Right lobe of liver (tissue), 4 donors: ENCODE measurements at regions not wholly inside any gene's neighbourhood (a gene's known extent, or its start where the extent isn't known, plus 50 kb on each side); places are given as distances from the start of the nearest gene placed in this dataset.

Experiments used
- POLR2A ChIP-seq: fragments of 450-650 bp; IDR thresholded peaks from one replicate; pipeline ENCODE4 v1.6.1; 2017; ENCODE audit warnings: antibody characterized with exemption, mild to moderate bottlenecking
- TF ChIP-seq, protein P1 (sequence below), 4 donors: fragments of 200-600 bp in 3 of 4; fragments of 450-650 bp in 1 of 4; IDR thresholded peaks; one replicate each; pipeline versions ENCODE4 v1.5.1 to v1.8.0; 2016 to 2022; ENCODE audit warnings: antibody characterized with exemption in 4 of 4, mild to moderate bottlenecking in 2 of 4
- donor health status: DM: no; HTN: no; CAD: no.
- donor health status: DM: no; HTN: no; CAD: no.
- donor health status: DM: no; HTN: yes; CAD: no.

DNA sequence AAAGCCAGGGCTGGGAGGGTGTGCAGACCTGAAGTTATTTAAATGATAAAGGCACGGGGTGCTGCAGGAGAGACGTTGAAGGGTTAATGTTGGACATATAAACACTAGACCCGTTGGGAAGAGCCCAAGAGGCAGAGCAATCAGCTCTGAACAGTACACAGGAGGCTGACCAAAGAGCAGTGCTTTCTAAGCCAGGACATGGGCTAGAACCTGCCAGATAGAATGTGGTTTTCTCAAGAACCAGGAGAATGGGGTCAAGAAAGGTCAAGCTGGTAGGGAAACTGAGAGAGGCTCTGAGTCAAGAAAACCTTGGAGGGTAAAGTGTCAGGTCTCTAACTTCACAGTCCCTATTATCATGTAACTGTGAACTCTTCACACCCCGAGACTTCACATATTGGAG is 143.2 kb upstream of the EEA1 start:
- TF ChIP-seq POLR2A, result no peak
- TF ChIP-seq, protein P1, sequence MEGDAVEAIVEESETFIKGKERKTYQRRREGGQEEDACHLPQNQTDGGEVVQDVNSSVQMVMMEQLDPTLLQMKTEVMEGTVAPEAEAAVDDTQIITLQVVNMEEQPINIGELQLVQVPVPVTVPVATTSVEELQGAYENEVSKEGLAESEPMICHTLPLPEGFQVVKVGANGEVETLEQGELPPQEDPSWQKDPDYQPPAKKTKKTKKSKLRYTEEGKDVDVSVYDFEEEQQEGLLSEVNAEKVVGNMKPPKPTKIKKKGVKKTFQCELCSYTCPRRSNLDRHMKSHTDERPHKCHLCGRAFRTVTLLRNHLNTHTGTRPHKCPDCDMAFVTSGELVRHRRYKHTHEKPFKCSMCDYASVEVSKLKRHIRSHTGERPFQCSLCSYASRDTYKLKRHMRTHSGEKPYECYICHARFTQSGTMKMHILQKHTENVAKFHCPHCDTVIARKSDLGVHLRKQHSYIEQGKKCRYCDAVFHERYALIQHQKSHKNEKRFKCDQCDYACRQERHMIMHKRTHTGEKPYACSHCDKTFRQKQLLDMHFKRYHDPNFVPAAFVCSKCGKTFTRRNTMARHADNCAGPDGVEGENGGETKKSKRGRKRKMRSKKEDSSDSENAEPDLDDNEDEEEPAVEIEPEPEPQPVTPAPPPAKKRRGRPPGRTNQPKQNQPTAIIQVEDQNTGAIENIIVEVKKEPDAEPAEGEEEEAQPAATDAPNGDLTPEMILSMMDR (IDR thresholded peaks at IDR 0.05), result no peak
